Vagina (tissue), 2 donors: ENCODE measurements at regions not wholly inside any gene's neighbourhood (a gene's known extent, or its start where the extent isn't known, plus 50 kb on each side); places are given as distances from the start of the nearest gene placed in this dataset.

Experiments used
- DNase-seq, 2 donors: peaks; one replicate each; pipeline ENCODE4 v3.0.0-alpha.2; 2017; ENCODE audit errors: extremely low spot score in 2 of 2
- H3K27ac ChIP-seq: fragments of 200-600 bp; sonication (generic); one replicate; pipeline ENCODE4 v1.5.1; 2019
- H3K27me3 ChIP-seq: fragments of 200-600 bp; sonication (generic); one replicate; pipeline ENCODE4 v1.5.1; 2019
- H3K36me3 ChIP-seq, 2 donors: fragments of 200-600 bp; sonication (generic); one replicate each; pipeline ENCODE4 v1.5.1; 2017 to 2019
- H3K4me1 ChIP-seq: fragments of 200-600 bp; sonication (generic); one replicate; pipeline ENCODE4 v1.5.1; 2019
- H3K4me3 ChIP-seq, 2 donors: fragments of 200-600 bp; sonication (generic); 1 replicate in 1 of 2; 2 replicates in 1 of 2; pipeline ENCODE4 v1.5.1; 2016 to 2019
- H3K9me3 ChIP-seq: fragments of 200-600 bp; sonication (generic); one replicate; pipeline ENCODE4 v1.5.1; 2019
- CTCF ChIP-seq, 3 experiments: fragments of 450-650 bp in 2 of 3; fragments of 200-600 bp in 1 of 3; sonication (generic) in 1 of 3; IDR thresholded peaks; one replicate each; pipeline ENCODE4 v1.5.1; 2017 to 2019; ENCODE audit warnings: antibody characterized with exemption in 3 of 3, mild to moderate bottlenecking in 2 of 3, moderate library complexity in 2 of 3
- POLR2A ChIP-seq, 2 donors: fragments of 450-650 bp; IDR thresholded peaks; one replicate each; pipeline ENCODE4 v1.6.1; 2017; ENCODE audit warnings: antibody characterized with exemption in 2 of 2, mild to moderate bottlenecking in 2 of 2, moderate library complexity in 2 of 2
- POLR2AphosphoS5 ChIP-seq, 2 donors: sonication (generic); formaldehyde crosslinking; IDR thresholded peaks; one replicate each; pipeline ENCODE4 v1.9.0; 2017; ENCODE audit warnings: antibody characterized with exemption in 2 of 2, mild to moderate bottlenecking in 2 of 2, low read depth in 1 of 2; ENCODE audit not compliant: insufficient read depth in 1 of 2
- intact Hi-C: fragments of 100-400 bp; cut with DNase I; formaldehyde crosslinking; loops from one replicate; pipeline ENCODE4 v1.15.1; 2023

- Histone ChIP-seq H3K4me3 (no peak overlapping the region), H3K9me3 (no peaks in the 10 kb centered on the region), H3K27me3 (no peaks in the 10 kb centered on the region), H3K36me3 (no peaks in the 10 kb centered on the region), H3K4me1 (no peaks in the 10 kb centered on the region), H3K27ac (no peak overlapping the region)
- no peak for DNase-seq
- intact Hi-C loops, result no loop called here
- TF ChIP-seq POLR2AphosphoS5 (IDR thresholded peaks at IDR 0.05; ENCODE audit: insufficient read depth in 1 of 2, low read depth in 1 of 2) (no peak), CTCF (IDR thresholded peaks at IDR 0.05) (no peak), POLR2A (IDR thresholded peaks at IDR 0.05) (no peak)
Observed at GRCh38 chr6:105564121-105564902, 161.4 kb upstream of the PREP start.

GRCh38 chr6:105562027-105562426, 159.1 kb upstream of the PREP start:
- H3K4me1 ChIP-seq, result no peaks in the 10 kb centered on the region
- H3K36me3 ChIP-seq, result no peaks in the 10 kb centered on the region
- intact Hi-C loops, result no loop called here
- H3K4me3 ChIP-seq, result no peak overlapping the region
- H3K27ac ChIP-seq, result no peak overlapping the region
- no peak for DNase-seq
- TF ChIP-seq POLR2A (IDR thresholded peaks at IDR 0.05), result no peak
- TF ChIP-seq POLR2AphosphoS5 (IDR thresholded peaks at IDR 0.05; ENCODE audit: insufficient read depth in 1 of 2, low read depth in 1 of 2), result no peak
- TF ChIP-seq CTCF (IDR thresholded peaks at IDR 0.05), result no peak
- H3K9me3 ChIP-seq, result no peaks in the 10 kb centered on the region
- H3K27me3 ChIP-seq, result no peaks in the 10 kb centered on the region

GRCh38 chr6:105561486-105561885, 158.6 kb upstream of the PREP start:
- Histone ChIP-seq H3K4me1 (no peaks in the 10 kb centered on the region), H3K4me3 (no peak overlapping the region), H3K27me3 (no peaks in the 10 kb centered on the region), H3K9me3 (no peaks in the 10 kb centered on the region), H3K27ac (no peak overlapping the region), H3K36me3 (no peaks in the 10 kb centered on the region)
- TF ChIP-seq POLR2AphosphoS5 (IDR thresholded peaks at IDR 0.05; ENCODE audit: insufficient read depth in 1 of 2, low read depth in 1 of 2), result no peak
- no peak for TF ChIP-seq POLR2A (IDR thresholded peaks at IDR 0.05)
- TF ChIP-seq CTCF (IDR thresholded peaks at IDR 0.05), result no peak
- intact Hi-C loops, result no loop called here
- no peak for DNase-seq

GRCh38 chr6:105560611-105561066, 157.8 kb upstream of the PREP start:
- Histone ChIP-seq H3K27ac (no peak overlapping the region), H3K9me3 (no peaks in the 10 kb centered on the region), H3K36me3 (no peaks in the 10 kb centered on the region), H3K27me3 (no peaks in the 10 kb centered on the region), H3K4me1 (no peaks in the 10 kb centered on the region), H3K4me3 (no peak overlapping the region)
- no peak for DNase-seq
- TF ChIP-seq POLR2AphosphoS5 (IDR thresholded peaks at IDR 0.05; ENCODE audit: insufficient read depth in 1 of 2, low read depth in 1 of 2), result no peak
- no peak for TF ChIP-seq POLR2A (IDR thresholded peaks at IDR 0.05)
- TF ChIP-seq CTCF (IDR thresholded peaks at IDR 0.05), result no peak
- intact Hi-C loops, result no loop called here

- Histone ChIP-seq H3K36me3 (no peaks in the 10 kb centered on the region), H3K4me1 (no peaks in the 10 kb centered on the region), H3K9me3 (no peaks in the 10 kb centered on the region), H3K27ac (no peak overlapping the region), H3K27me3 (no peaks in the 10 kb centered on the region), H3K4me3 (no peak overlapping the region)
- DNase-seq, result no peak
- intact Hi-C loops, result no loop called here
- TF ChIP-seq CTCF (IDR thresholded peaks at IDR 0.05) (no peak), POLR2A (IDR thresholded peaks at IDR 0.05) (no peak), POLR2AphosphoS5 (IDR thresholded peaks at IDR 0.05; ENCODE audit: insufficient read depth in 1 of 2, low read depth in 1 of 2) (no peak)
Observed at GRCh38 chr6:105557291-105557690, 154.4 kb upstream of the PREP start.
